Adrenal gland (tissue), 9 donors: ENCODE measurements at regions not wholly inside any gene's neighbourhood (a gene's known extent, or its start where the extent isn't known, plus 50 kb on each side); places are given as distances from the start of the nearest gene placed in this dataset.

Source experiments
- DNase-seq, 7 donors: peaks; one replicate each; pipeline ENCODE4 v3.0.0-alpha.2; 2019 to 2020
- H3K27ac ChIP-seq, 5 donors: fragments of 200-600 bp; sonication (generic) in 4 of 5; 1 replicate in 3 of 5; 2 replicates in 2 of 5; pipeline versions ENCODE4 v1.5.1 to v1.8.0; 2016 to 2020; ENCODE audit warnings: mild to moderate bottlenecking in 1 of 5
- H3K27me3 ChIP-seq: fragments of 200-600 bp; 2 replicates; pipeline ENCODE4 v1.8.0; 2021
- H3K36me3 ChIP-seq, 2 donors: fragments of 200-600 bp; replicated peaks in 1 of 2; 1 replicate in 1 of 2; 2 replicates in 1 of 2; pipeline versions ENCODE4 v1.5.1 to v1.8.0; 2018 to 2022
- H3K4me1 ChIP-seq, 2 donors: fragments of 200-600 bp; replicated peaks in 1 of 2; 1 replicate in 1 of 2; 2 replicates in 1 of 2; pipeline versions ENCODE4 v1.5.1 to v1.8.0; 2018 to 2021
- H3K4me3 ChIP-seq, 4 donors: fragments of 200-600 bp; sonication (generic) in 3 of 4; one replicate each; pipeline ENCODE4 v1.5.1; 2016 to 2018
- H3K9me3 ChIP-seq, 3 donors: fragments of 200-600 bp; sonication (generic) in 1 of 3; replicated peaks in 1 of 3; 1 replicate in 2 of 3; 2 replicates in 1 of 3; pipeline versions ENCODE4 v1.5.1 to v1.8.0; 2016 to 2021
- POLR2A ChIP-seq, 2 donors: fragments of 450-650 bp; IDR thresholded peaks; one replicate each; pipeline ENCODE4 v1.6.1; 2017; ENCODE audit warnings: antibody characterized with exemption in 2 of 2, mild to moderate bottlenecking in 2 of 2, moderate library complexity in 1 of 2
- WGBS, 4 donors: extraction: QIAGEN DNeasy Blood & Tissue Kit in 2 of 4; methylation state at CpG; one replicate each; pipeline versions ENCODE4 v1.1.5 to v1.1.7; 2013 to 2017; 5-methylcytosine and 5-hydroxymethylcytosine counted together
- intact Hi-C, 2 donors: fragments of 100-400 bp; cut with DNase I; formaldehyde crosslinking; loops; one replicate each; pipeline versions ENCODE4 v1.14.1 to v1.15.0; 2022 to 2023
- TF ChIP-seq, protein P1 (sequence below), 6 experiments: fragments of 450-650 bp in 4 of 6; fragments of 200-600 bp in 2 of 6; sonication (generic) in 1 of 6; IDR thresholded peaks; 1 replicate in 5 of 6; 2 replicates in 1 of 6; pipeline versions ENCODE4 v1.5.1 to v1.8.0; 2016 to 2021; ENCODE audit warnings: antibody characterized with exemption in 6 of 6, mild to moderate bottlenecking in 2 of 6, moderate library complexity in 1 of 6
- donor health status: healthy with polysubstance abuse.
- donor health status: Bipolar disorder and iron deficiency.
- donor health status: DM: yes; HTN: yes; CAD: no.
- donor health status: DM: no; HTN: no; CAD: no.
- donor health status: DM: no; HTN: no; CAD: no.

DNA sequence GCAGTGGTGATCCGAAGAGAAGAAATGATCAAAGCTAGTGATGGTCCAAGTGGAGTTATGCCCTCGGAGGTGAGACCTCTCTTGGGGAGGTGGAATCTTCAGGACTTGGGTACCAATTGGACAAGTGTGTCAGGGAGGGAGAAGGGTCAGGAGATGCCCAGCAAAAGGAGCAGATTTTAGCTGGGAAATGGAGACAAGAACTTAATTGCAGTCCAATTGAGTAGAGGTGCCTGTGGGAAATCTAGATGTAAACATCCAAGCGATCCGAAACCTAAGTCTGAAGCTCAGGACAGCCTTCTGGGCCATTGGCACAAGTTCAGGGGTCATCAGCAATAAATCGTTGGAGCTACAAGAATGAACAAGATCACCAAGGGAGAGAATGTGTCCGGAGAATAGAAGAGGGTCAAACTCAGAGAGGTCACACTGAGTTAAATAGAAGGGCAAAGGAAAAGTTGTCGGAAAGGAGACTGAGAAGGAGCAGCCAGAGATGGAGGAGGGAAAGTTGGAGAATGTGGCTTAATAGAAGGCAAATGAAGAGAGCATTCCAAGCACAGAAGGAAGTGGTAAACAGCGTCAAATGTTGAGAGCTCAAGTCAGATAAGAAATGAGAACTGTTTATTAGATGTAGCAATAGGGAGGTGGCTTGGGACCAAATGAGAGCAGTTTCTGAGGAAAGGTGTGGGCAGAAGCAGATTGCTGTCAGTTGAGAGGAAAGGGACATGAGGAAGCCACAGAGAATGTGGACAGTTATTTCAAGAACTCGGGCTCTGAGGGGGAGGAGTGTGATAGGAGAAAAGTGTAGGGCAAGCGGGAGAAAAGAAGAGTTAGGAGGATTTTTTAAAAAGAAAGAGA, 64.2 kb upstream of the FNDC3B start:
- H3K36me3 ChIP-seq = no peaks in the 10 kb centered on the region
- DNase-seq = no peak
- peak overlapping the region in 1 of 5 donors; percentile 18 for H3K27ac ChIP-seq
- no peaks in the 10 kb centered on the region for H3K4me1 ChIP-seq
- no peak for TF ChIP-seq POLR2A (IDR thresholded peaks at IDR 0.05)
- TF ChIP-seq, protein P1, sequence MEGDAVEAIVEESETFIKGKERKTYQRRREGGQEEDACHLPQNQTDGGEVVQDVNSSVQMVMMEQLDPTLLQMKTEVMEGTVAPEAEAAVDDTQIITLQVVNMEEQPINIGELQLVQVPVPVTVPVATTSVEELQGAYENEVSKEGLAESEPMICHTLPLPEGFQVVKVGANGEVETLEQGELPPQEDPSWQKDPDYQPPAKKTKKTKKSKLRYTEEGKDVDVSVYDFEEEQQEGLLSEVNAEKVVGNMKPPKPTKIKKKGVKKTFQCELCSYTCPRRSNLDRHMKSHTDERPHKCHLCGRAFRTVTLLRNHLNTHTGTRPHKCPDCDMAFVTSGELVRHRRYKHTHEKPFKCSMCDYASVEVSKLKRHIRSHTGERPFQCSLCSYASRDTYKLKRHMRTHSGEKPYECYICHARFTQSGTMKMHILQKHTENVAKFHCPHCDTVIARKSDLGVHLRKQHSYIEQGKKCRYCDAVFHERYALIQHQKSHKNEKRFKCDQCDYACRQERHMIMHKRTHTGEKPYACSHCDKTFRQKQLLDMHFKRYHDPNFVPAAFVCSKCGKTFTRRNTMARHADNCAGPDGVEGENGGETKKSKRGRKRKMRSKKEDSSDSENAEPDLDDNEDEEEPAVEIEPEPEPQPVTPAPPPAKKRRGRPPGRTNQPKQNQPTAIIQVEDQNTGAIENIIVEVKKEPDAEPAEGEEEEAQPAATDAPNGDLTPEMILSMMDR (IDR thresholded peaks at IDR 0.05) = no peak
- intact Hi-C loops = loop anchor here in 1 of 2 donors (2.0 kb wide), 1 partner anchor 14 kb away; no protein-coding TSS in a partner anchor
- WGBS, 4 donors = 65 to 67% (median 66%) methylated on average over 10 of the region's 10 CpGs
- H3K9me3 ChIP-seq = no peaks in the 10 kb centered on the region
- no peak overlapping the region for H3K4me3 ChIP-seq
- H3K27me3 ChIP-seq = no peaks in the 10 kb centered on the region

DNA sequence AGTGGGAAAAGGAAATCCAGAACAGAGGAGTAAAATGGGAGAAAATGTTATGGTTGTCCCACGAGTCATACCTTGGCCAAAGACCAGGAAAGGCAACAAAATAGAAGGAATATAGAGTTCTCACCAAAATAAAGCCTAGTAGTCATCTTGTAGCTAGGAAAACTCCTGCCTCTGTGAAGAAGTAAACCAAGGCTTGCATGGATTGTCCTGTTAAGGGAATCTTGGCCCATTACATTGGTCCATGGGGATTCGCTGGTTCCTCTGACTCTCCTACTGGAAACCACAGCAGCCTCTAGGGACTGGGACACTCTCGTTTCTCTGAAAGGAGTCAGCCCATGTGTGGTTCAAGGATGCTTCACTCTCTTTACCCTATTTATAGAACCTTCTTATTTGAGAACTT, 62.9 kb upstream of the FNDC3B start:
- DNase-seq = no peak
- TF ChIP-seq, protein P1 (IDR thresholded peaks at IDR 0.05) = no peak
- TF ChIP-seq POLR2A (IDR thresholded peaks at IDR 0.05) = no peak
- 70 to 82% (median 74%) methylated on average over 3 of the region's 3 CpGs for WGBS, 4 donors
- no peaks in the 10 kb centered on the region for H3K4me1 ChIP-seq
- H3K36me3 ChIP-seq = no peaks in the 10 kb centered on the region
- no peaks in the 10 kb centered on the region for H3K9me3 ChIP-seq
- no peak overlapping the region for H3K27ac ChIP-seq
- intact Hi-C loops = no loop called here
- H3K27me3 ChIP-seq = no peaks in the 10 kb centered on the region
- H3K4me3 ChIP-seq = no peak overlapping the region

DNA sequence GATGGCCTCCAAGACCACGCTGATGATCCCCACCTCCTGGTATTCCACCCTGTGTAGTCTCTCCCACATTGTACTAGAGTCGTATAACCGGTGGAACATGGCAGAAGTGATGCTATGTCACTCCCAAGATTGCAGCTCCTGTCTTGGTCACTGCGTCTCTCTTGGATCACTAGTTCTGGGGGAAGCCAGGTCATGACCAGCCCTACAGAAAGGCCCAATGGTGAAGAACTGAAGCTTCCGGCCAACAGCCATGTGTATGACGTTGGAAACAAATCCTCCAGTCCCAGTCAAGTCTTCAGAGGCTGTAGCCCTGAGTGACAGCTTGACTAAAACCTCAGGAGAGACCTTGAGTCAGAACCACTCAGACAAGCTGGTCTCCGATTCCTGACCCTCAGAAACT, 61.9 kb upstream of the FNDC3B start:
- DNase-seq = no peak
- intact Hi-C loops = no loop called here
- no peaks in the 10 kb centered on the region for H3K9me3 ChIP-seq
- H3K4me3 ChIP-seq = no peak overlapping the region
- no peaks in the 10 kb centered on the region for H3K4me1 ChIP-seq
- 88 to 97% (median 90%) methylated on average over 7 of the region's 7 CpGs for WGBS, 4 donors
- H3K27ac ChIP-seq = no peak overlapping the region
- TF ChIP-seq POLR2A (IDR thresholded peaks at IDR 0.05) = no peak
- TF ChIP-seq, protein P1 (IDR thresholded peaks at IDR 0.05) = no peak
- H3K27me3 ChIP-seq = no peaks in the 10 kb centered on the region
- no peaks in the 10 kb centered on the region for H3K36me3 ChIP-seq

DNA sequence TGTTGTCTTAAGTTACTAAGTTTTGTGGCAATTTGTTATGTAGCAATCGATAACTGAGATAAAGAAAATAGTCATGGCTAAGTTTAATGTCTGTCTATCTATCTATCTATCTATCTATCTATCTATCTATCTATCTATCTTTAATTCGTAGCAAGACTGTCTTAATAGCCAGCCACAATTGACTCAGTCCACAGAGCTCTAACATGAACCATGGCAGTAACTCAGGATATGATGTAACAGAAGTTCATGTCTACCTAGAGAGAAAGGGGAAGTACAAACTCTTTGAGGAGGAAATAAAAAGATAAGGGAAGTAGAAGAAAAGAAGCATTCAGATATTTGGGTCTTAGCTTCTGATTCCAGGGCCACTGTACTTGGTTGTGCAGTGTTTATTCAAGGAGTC, 61.5 kb upstream of the FNDC3B start:
- WGBS, 4 donors = 63 to 86% (median 67%) methylated on average over 2 of the region's 2 CpGs
- Histone ChIP-seq H3K27me3 (no peaks in the 10 kb centered on the region), H3K9me3 (no peaks in the 10 kb centered on the region), H3K4me3 (no peak overlapping the region), H3K27ac (no peak overlapping the region), H3K4me1 (no peaks in the 10 kb centered on the region), H3K36me3 (no peaks in the 10 kb centered on the region)
- no peak for DNase-seq
- intact Hi-C loops = no loop called here
- TF ChIP-seq POLR2A (IDR thresholded peaks at IDR 0.05) = no peak
- TF ChIP-seq, protein P1 (IDR thresholded peaks at IDR 0.05) = no peak
